A673 (cell line): ENCODE measurements at regions not wholly inside any gene's neighbourhood (a gene's known extent, or its start where the extent isn't known, plus 50 kb on each side); places are given as distances from the start of the nearest gene placed in this dataset.

Experiments used
- BruUV-seq: library from RNA; stranded (reverse); fragments of 400-500 nt; replicated peaks from 2 replicates; lab custom pipeline; 2021; lab: Mats Ljungman, UMichigan
- CTCF ChIA-PET: fragments of 300-600 bp; sonication (Branson Sonifier 250); formaldehyde crosslinking; loops from one replicate; lab custom pipeline; 2022; ENCODE audit warnings: antibody characterized with exemption; lab: Charles Lee
- POLR2A ChIA-PET: fragments of 300-600 bp; sonication (Branson Sonifier 250); formaldehyde crosslinking; loops from one replicate; lab custom pipeline; 2022; ENCODE audit warnings: antibody characterized with exemption; ENCODE audit not compliant: low non-redundant PET; lab: Charles Lee
- DNase-seq: peaks from one replicate; pipeline ENCODE4 v3.0.0-alpha.2; 2015; ENCODE audit warnings: low spot score
- H3K27ac ChIP-seq: fragments of 200-600 bp; sonication (generic); 2 replicates; pipeline ENCODE4 v1.5.1; 2016; ENCODE audit warnings: mixed run types, low read depth, mild to moderate bottlenecking, mixed read lengths, antibody characterized with exemption, low read length; ENCODE audit not compliant: poor library complexity, severe bottlenecking
- H3K27me3 ChIP-seq: fragments of 200-600 bp; sonication (generic); replicated peaks from 2 replicates; pipeline ENCODE4 v1.6.1; 2017; ENCODE audit warnings: mixed run types, low read depth, mild to moderate bottlenecking, mixed read lengths, antibody characterized with exemption, low read length; ENCODE audit not compliant: insufficient read depth, poor library complexity
- H3K36me3 ChIP-seq: fragments of 200-600 bp; sonication (generic); 2 replicates; pipeline ENCODE4 v1.6.1; 2016; ENCODE audit warnings: mixed run types, mild to moderate bottlenecking, mixed read lengths, antibody characterized with exemption, low read length; ENCODE audit not compliant: insufficient read depth, poor library complexity, severe bottlenecking
- H3K4me1 ChIP-seq: fragments of 200-600 bp; sonication (generic); 2 replicates; pipeline ENCODE4 v1.6.1; 2017; ENCODE audit warnings: mixed run types, mild to moderate bottlenecking, mixed read lengths, antibody characterized with exemption, low read length; ENCODE audit not compliant: insufficient read depth, poor library complexity, severe bottlenecking
- H3K4me3 ChIP-seq: fragments of 200-600 bp; sonication (generic); 2 replicates; pipeline ENCODE4 v1.5.1; 2016; ENCODE audit warnings: low read depth, mixed run types, mild to moderate bottlenecking, mixed read lengths, low read length; ENCODE audit not compliant: poor library complexity, severe bottlenecking
- H3K9me3 ChIP-seq: fragments of 200-600 bp; sonication (generic); 2 replicates; pipeline ENCODE4 v1.6.1; 2016; ENCODE audit warnings: mixed run types, low read depth, mild to moderate bottlenecking, mixed read lengths, antibody characterized with exemption, low read length; ENCODE audit not compliant: poor library complexity, severe bottlenecking
- CTCF ChIP-seq: fragments of 300-800, 200-600 bp; sonication (generic); conservative IDR thresholded peaks from 2 replicates; pipeline ENCODE4 v1.5.1; 2017; ENCODE audit warnings: low read depth, mild to moderate bottlenecking, antibody characterized with exemption, low read length, moderate library complexity, mixed read lengths
- EZH2 ChIP-seq: fragments of 200-600 bp; sonication (generic); IDR thresholded peaks from 2 replicates; pipeline ENCODE4 v1.6.1; 2017; ENCODE audit warnings: borderline replicate concordance, low read depth, mild to moderate bottlenecking, mixed read lengths, antibody characterized with exemption, low read length; ENCODE audit not compliant: poor library complexity, severe bottlenecking
- intact Hi-C: fragments of 100-400 bp; cut with micrococcal nuclease; formaldehyde crosslinking; loops from one replicate; pipeline ENCODE4 v1.10.0; 2022; ENCODE audit not compliant: unreplicated experiment

GRCh38 chr12:71021491-71021890, 101.0 kb upstream of the PTPRR start:
- Histone ChIP-seq H3K9me3 (no peaks in the 10 kb centered on the region), H3K36me3 (no peaks in the 10 kb centered on the region), H3K4me1 (no peaks in the 10 kb centered on the region), H3K27ac (no peak overlapping the region), H3K27me3 (no peaks in the 10 kb centered on the region), H3K4me3 (no peak overlapping the region)
- intact Hi-C loops: no loop called here
- no TSS peak for BruUV-seq
- DNase-seq: no peak
- CTCF ChIA-PET: no interaction called here
- POLR2A ChIA-PET: no interaction called here
- TF ChIP-seq CTCF: no peak
- TF ChIP-seq EZH2: no peak

DNA sequence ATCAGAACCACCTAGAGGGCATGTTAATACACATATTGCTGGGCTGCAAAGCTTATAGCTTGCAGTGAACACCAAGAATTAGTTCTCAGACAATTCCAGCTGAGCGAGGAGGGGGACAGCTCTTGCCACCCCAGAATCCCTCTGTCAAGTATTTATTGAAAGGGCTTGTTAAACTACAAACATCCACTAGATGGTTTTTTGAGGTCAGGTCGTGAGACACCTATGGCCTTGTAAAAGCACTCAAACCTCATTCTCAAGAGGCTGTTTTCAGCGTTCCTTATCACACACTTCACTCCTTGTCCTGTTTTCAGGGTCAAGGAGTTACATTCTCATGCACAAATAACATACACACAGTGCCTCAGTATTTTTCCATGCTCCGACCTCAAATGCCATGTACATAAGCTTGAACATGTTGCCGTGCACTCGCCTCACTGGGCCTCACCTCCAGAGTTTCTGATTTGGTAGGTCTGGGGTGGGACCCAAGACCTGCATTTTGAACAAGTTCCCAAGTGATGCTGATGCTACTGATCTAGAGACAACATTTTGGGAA, 98.8 kb upstream of the PTPRR start:
- Histone ChIP-seq H3K36me3 (no peaks in the 10 kb centered on the region), H3K27me3 (no peaks in the 10 kb centered on the region), H3K4me3 (no peak overlapping the region), H3K9me3 (no peaks in the 10 kb centered on the region), H3K4me1 (no peaks in the 10 kb centered on the region), H3K27ac (no peak overlapping the region)
- intact Hi-C loops: no loop called here
- TF ChIP-seq EZH2: no peak
- TF ChIP-seq CTCF: no peak
- no TSS peak for BruUV-seq
- ChIA-PET CTCF (interaction anchor here (0.7 kb wide), 1 partner anchor 10 kb away, joined by 3 read pairs; no protein-coding TSS in a partner anchor), POLR2A (interaction anchor here (0.7 kb wide), 1 partner anchor 797 kb away, joined by 9 read pairs; no protein-coding TSS in a partner anchor)
- DNase-seq: no peak

- TF ChIP-seq EZH2 (no peak), CTCF (no peak)
- intact Hi-C loops: no loop called here
- POLR2A ChIA-PET: no interaction called here
- Histone ChIP-seq H3K36me3 (no peaks in the 10 kb centered on the region), H3K27ac (no peak overlapping the region), H3K4me3 (no peak overlapping the region), H3K9me3 (no peaks in the 10 kb centered on the region), H3K27me3 (no peaks in the 10 kb centered on the region), H3K4me1 (no peaks in the 10 kb centered on the region)
- no TSS peak for BruUV-seq
- CTCF ChIA-PET: no interaction called here
- no peak for DNase-seq
Measured at GRCh38 chr12:71018682-71019081, 98.1 kb upstream of the PTPRR start.
